ENCODE measurements at regions not wholly inside any gene's neighbourhood (a gene's known extent, or its start where the extent isn't known, plus 50 kb on each side); places are given as distances from the start of the nearest gene placed in this dataset.
"Not testable (repeated sequence)": the region's sequence is repeated elsewhere in the genome, so short reads cannot be mapped to it uniquely, and the experiment has no call there.

DNA sequence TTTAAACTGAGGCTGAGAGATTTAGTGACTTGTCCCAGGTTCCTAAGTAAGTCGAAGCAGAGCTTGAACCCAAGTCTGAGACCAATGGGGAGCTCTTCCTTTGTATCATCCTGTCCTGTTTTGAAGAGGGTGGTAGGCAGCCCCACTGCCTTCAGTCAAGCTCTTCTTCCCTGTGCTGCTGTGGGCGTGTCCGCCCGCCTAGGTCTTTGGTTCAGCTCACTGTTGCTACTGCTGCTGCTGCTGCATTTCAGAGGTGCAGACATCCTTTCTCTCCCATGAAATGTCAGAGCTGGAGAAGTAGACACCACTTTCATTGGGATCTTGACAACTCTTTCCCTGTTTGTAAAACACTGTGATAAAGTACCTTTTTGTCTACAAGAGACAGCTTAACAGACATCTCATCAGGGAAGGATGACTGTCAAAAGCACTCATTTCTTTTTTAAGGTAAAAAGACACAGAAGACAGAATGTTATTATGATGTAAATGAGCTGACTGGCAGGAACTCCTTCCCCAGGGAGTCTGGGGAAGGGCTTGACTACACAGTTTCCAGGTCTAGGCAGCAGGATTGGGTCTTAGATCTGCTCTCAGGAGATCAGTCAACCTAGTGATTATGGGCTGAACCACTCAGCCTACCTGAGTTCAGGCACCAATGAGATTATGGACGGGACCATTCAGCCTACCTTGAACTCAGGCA is 91.7 kb upstream of the TRIB2 start:
- TF ChIP-seq Cebpa-rat (IDR thresholded peaks at IDR 0.05): no peak
- Histone ChIP-seq H3K4me1 (peaks cover 3% of the 10 kb centered on the region), H3K27ac (no peak overlapping the region), H3K4me3 (no peak overlapping the region), H4K20me1 (no peaks in the 10 kb centered on the region), H3K36me3 (no peaks in the 10 kb centered on the region), H3K9ac (no peak overlapping the region), H3K4me2 (no peak overlapping the region), H3K9me3 (no peaks in the 10 kb centered on the region), H3K27me3 (no peaks in the 10 kb centered on the region)

DNA sequence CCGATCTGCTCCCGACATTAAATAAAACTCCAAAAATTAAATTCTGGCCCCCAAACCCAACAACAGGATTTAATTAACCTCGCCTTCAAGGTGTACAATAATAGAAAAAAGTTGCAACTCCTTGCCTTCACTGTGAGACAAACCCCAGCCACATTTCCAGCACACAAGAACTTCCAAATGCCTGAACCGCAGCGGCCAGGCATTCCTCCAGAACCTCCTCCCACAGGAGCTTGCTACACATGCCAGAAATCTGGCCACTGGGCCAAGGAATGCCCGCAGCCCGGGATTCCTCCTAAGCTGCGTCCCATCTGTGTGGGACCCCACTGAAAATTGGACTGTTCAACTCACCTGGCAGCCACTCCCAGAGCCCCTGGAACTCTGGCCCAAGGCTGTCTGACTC is 88.2 kb upstream of the TRIB2 start:
- H3K4me2 ChIP-seq, H4K20me1 ChIP-seq, H3K36me3 ChIP-seq, H3K27ac ChIP-seq, H3K9ac ChIP-seq, H3K27me3 ChIP-seq, H3K4me1 ChIP-seq, H3K4me3 ChIP-seq, H3K9me3 ChIP-seq: not testable (repeated sequence)

DNA sequence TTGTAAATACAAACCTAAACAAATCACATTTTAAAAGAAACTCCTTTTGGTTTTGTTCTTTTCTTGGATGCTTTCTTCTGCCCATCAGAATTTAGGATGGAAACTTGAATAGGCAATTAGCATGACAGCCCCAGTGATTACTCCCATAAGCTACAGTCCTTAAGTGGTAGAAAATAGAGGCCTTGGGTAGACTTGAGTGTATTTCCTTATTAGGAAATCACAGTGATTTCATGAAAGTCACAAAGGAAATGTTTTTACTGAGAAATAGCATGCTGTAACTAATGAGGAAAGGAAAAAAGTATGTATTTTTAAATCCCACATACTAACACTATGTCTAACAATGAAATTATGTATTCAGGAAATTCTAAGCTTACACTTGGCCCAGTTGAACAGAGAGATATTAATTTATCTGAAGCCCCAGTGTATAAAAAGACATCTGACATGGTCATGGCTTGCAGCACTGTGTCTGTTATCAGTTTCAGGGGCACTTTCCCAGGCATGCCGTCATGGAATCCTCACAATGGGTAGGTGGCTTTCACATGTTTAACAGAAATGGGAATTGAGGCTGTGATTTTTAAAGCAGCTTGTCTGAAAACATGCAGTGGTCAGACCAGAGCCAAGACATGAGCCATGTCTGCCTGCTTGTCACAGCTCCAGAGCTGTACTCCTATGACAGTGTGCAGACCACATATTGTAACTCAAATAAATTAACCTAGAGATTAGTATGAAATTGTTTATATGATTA is 79.7 kb upstream of the TRIB2 start:
- no peak overlapping the region for H3K27ac ChIP-seq
- no peaks in the 10 kb centered on the region for H3K36me3 ChIP-seq
- no peak overlapping the region for H3K4me3 ChIP-seq
- TF ChIP-seq Cebpa-rat (IDR thresholded peaks at IDR 0.05): no peak
- no peak overlapping the region for H3K4me2 ChIP-seq
- no peaks in the 10 kb centered on the region for H3K27me3 ChIP-seq
- H3K9ac ChIP-seq: no peak overlapping the region
- H4K20me1 ChIP-seq: no peaks in the 10 kb centered on the region
- 0 out of 2 replicates have a peak, but pooled peaks cover 7% of the 10 kb centered on the region for H3K9me3 ChIP-seq
- H3K4me1 ChIP-seq: no peaks in the 10 kb centered on the region

DNA sequence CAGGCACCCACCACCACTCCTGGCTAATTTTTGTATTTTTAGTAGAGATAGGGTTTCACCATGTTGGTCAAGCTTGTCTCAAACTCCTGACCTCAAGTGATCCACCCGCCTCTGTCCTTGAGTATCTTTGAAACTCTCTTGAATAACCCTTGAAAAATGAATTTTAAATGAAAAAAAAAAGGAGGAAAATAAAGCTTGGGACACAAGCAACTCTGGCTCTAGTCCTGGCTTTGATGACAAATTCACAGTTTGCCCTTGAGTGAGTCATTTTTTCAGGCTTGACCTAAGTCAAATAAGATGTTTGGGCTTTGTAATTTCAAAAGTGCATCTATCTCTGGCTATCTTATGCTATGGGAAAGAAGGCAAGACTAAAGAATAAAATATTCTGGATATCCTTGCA is 79.0 kb upstream of the TRIB2 start:
- Histone ChIP-seq H3K36me3 (no peaks in the 10 kb centered on the region), H3K4me3 (no peak overlapping the region), H3K4me2 (no peak overlapping the region), H4K20me1 (no peaks in the 10 kb centered on the region), H3K9ac (no peak overlapping the region), H3K4me1 (no peaks in the 10 kb centered on the region), H3K27me3 (no peaks in the 10 kb centered on the region), H3K9me3 (0 out of 2 replicates have a peak, but pooled peaks cover under 1% of the 10 kb centered on the region), H3K27ac (no peak overlapping the region)
- TF ChIP-seq Cebpa-rat (IDR thresholded peaks at IDR 0.05): no peak

DNA sequence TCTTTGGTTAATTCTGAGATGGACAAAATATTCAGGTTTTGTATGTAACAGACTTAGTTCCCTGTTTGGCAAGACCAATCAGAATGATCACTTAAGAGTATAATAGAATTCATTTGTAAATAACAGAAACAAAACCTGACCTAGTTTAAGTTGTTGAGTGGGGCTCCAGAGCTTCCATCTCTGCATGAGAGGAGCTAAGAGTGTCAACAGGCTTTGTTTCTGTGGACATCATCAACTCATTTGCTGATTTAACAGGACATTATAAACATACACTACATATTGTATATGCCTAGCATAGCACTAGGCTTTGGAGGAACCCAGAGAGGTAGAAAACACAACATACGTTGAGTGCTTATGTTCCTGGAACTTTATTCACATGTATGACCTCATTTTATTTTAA is 75.3 kb upstream of the TRIB2 start:
- Histone ChIP-seq H3K9ac (no peak overlapping the region), H3K9me3 (peaks cover 8% of the 10 kb centered on the region), H3K27ac (no peak overlapping the region), H3K4me1 (no peaks in the 10 kb centered on the region), H3K36me3 (no peaks in the 10 kb centered on the region), H3K27me3 (no peaks in the 10 kb centered on the region), H4K20me1 (no peaks in the 10 kb centered on the region), H3K4me3 (no peak overlapping the region), H3K4me2 (no peak overlapping the region)
- TF ChIP-seq Cebpa-rat (IDR thresholded peaks at IDR 0.05): no peak

DNA sequence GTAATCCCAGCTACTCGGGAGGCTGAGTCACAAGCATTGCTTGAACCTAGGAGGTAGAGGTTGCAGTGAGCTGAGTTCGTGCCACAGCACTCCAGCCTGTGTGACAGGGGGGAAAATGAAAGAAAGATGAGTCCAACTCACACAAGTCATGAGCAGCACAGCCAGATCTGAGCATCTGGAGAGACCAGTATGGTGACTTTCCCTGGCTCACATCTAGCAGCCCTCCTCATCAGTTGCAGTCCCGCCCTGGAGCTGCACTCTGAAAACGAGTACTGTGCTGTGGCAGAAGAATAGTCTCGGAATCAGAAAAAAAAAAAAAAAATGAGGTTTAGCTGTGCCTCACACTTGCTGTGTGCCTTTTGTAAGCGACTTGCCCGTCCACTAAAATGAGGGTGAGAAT is 74.4 kb upstream of the TRIB2 start:
- Histone ChIP-seq H3K4me2 (no peak overlapping the region), H3K4me3 (no peak overlapping the region), H4K20me1 (no peaks in the 10 kb centered on the region), H3K9me3 (peaks cover 15% of the 10 kb centered on the region), H3K27ac (no peak overlapping the region), H3K27me3 (no peaks in the 10 kb centered on the region), H3K4me1 (no peaks in the 10 kb centered on the region), H3K9ac (no peak overlapping the region), H3K36me3 (no peaks in the 10 kb centered on the region)
- TF ChIP-seq Cebpa-rat (IDR thresholded peaks at IDR 0.05): no peak

DNA sequence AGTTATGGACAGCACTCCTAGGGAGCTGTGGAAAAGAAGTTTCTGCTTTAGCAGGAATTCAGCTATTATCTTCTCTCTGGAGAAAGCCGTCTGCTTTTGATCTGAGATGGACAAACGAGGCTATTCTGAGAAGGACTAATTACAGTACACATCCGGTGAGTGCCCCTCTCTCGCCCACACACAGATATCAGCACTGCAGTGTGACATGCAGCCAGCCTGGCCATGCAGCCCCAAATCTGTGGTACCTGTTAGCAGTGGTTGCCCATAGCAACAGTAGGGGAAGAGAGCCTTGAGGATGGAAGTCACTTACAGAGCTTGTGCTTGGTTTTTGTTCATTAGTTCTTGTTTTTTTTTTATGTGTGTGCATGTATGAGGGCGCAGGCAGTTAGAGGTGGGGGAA is 73.9 kb upstream of the TRIB2 start:
- no peaks in the 10 kb centered on the region for H3K27me3 ChIP-seq
- no peaks in the 10 kb centered on the region for H3K36me3 ChIP-seq
- H3K9ac ChIP-seq: no peak overlapping the region
- H3K4me2 ChIP-seq: no peak overlapping the region
- TF ChIP-seq Cebpa-rat (IDR thresholded peaks at IDR 0.05): no peak
- no peaks in the 10 kb centered on the region for H3K4me1 ChIP-seq
- no peak overlapping the region for H3K27ac ChIP-seq
- no peak overlapping the region for H3K4me3 ChIP-seq
- peaks cover 15% of the 10 kb centered on the region for H3K9me3 ChIP-seq
- no peaks in the 10 kb centered on the region for H4K20me1 ChIP-seq

DNA sequence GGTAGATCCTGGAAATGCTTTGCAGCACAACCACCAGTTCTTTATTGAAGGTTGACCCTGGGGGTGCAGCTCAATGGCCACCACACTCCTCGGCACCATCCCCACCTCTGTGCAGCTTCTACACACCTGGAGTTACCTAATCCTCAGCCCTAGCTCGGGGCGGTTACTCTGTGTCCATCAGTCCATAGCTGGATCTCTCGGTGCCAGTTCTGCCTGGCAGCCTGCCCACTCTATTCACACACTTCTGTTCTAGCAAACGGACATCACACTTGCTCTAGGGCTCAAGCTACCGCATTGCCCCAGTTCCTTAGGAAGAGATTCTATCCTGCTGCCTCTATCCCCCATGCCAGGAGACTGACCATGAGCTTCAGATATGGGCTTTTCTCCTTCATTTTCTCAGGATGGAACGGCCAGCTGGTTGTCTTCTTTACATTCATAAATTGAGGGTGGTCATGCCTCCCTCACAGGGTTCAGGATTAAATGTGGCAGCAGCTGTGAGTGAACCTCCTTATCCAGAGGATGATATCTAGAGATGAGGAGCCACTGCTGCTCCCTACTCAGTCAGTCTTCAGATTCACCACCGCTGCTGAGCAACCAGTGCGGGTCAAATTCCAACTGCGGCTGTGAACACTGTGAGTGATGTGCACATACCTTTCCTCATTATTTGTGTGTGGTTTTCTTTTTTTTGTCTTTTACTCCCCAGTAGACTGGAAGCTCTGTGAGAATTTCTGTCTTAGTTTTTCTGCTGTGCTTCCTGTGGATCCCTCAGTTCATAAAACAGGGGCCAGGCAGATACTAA is 66.9 kb upstream of the TRIB2 start:
- H3K27ac ChIP-seq: no peak overlapping the region
- no peak for TF ChIP-seq Cebpa-rat (IDR thresholded peaks at IDR 0.05)
- no peaks in the 10 kb centered on the region for H3K27me3 ChIP-seq
- peaks cover 15% of the 10 kb centered on the region for H3K9me3 ChIP-seq
- no peaks in the 10 kb centered on the region for H4K20me1 ChIP-seq
- H3K4me2 ChIP-seq: no peak overlapping the region
- H3K9ac ChIP-seq: no peak overlapping the region
- no peaks in the 10 kb centered on the region for H3K36me3 ChIP-seq
- no peaks in the 10 kb centered on the region for H3K4me1 ChIP-seq
- H3K4me3 ChIP-seq: no peak overlapping the region

DNA sequence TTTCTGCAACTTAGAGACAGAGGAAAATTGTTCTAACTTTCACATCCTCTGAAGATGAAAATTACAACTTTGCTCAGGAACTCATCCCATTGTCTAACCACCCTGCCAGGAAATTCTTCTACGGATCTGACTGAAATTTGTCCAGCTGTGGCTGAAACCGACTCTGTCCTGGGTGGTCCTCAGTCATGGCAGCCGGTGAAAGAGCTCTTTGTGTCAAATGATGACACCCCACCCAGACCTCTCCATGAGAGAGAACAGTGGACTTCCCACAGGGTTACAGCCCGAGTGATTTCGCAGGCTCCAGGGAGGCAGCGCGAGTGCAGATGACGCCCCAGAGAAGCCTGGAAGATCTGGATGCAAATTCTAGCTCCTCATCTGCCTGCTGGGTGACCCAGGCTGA is 65.1 kb upstream of the TRIB2 start:
- no peak overlapping the region for H3K4me2 ChIP-seq
- H3K9ac ChIP-seq: no peak overlapping the region
- H3K9me3 ChIP-seq: peaks cover 5% of the 10 kb centered on the region
- no peaks in the 10 kb centered on the region for H4K20me1 ChIP-seq
- H3K4me1 ChIP-seq: no peaks in the 10 kb centered on the region
- no peak for TF ChIP-seq Cebpa-rat (IDR thresholded peaks at IDR 0.05)
- no peaks in the 10 kb centered on the region for H3K36me3 ChIP-seq
- H3K27me3 ChIP-seq: no peaks in the 10 kb centered on the region
- H3K27ac ChIP-seq: no peak overlapping the region
- H3K4me3 ChIP-seq: no peak overlapping the region

DNA sequence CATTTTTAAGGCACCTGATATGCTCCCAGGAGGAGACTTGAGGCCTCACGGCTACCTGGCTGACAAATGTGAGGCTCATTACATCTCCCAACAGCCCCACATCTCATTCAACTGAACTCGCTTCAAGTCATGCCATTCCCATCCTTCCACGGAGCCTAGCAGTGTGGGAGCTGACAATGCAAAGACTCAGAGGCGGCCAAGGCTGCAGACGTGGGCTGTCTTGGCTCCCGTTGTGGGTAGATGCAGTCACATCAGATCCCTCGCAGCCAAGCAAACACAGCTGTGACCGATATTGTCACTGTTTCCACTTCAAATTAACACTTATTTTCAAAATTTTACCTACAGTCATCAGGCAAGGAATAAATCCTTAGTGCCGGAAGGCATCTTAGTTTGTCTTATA is 64.0 kb upstream of the TRIB2 start:
- no peaks in the 10 kb centered on the region for H3K27me3 ChIP-seq
- H3K9me3 ChIP-seq: no peaks in the 10 kb centered on the region
- H3K4me1 ChIP-seq: peaks cover 10% of the 10 kb centered on the region
- H3K27ac ChIP-seq: no peak overlapping the region
- H3K4me3 ChIP-seq: no peak overlapping the region
- no peaks in the 10 kb centered on the region for H3K36me3 ChIP-seq
- H4K20me1 ChIP-seq: no peaks in the 10 kb centered on the region
- H3K4me2 ChIP-seq: no peak overlapping the region
- H3K9ac ChIP-seq: no peak overlapping the region
- no peak for TF ChIP-seq Cebpa-rat (IDR thresholded peaks at IDR 0.05)
